HG03060 (cell line): ENCODE measurements at regions not wholly inside any gene's neighbourhood (a gene's known extent, or its start where the extent isn't known, plus 50 kb on each side); places are given as distances from the start of the nearest gene placed in this dataset.

Source experiments
- ATAC-seq: cut with Tn5 transposase; IDR thresholded peaks from one replicate; pipeline ENCODE4 v1.9.1; 2021; ENCODE audit warnings: low read depth, moderate number of reproducible peaks; ENCODE audit not compliant: unreplicated experiment

DNA sequence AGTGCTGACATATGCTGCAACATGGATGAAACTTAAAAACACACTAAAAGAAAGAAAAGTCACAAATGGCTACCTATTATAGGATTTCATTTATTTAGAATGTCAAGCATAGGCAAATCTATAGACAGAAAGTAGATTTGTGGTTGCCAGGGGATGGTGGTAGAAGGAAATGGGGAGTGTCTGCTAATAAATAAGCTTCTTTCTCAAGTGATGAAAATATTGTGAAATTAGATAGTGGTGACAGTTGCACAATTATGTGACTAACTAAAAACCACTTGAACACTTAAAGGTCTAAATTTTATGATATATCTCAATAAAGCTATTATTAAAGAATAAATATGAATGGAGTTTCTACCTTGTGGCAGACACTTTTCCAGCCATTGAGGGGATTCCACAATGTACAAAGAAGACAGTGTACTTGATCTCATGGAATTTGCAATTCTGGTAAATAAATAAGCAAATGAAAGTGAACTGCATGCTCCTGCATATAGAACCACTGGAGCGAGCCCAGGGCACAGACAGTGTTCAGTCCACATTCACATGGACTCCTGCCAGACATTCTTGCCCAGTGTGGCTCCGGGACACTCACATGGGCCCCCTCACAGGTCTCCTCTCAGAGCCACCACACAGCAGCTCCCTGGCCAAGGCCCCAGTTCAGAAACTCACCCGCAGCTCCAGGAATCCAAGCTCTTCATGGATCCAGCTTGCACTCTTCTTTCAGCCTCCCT is 107.1 kb upstream of the ARID2 start:
- no peak for ATAC-seq

DNA sequence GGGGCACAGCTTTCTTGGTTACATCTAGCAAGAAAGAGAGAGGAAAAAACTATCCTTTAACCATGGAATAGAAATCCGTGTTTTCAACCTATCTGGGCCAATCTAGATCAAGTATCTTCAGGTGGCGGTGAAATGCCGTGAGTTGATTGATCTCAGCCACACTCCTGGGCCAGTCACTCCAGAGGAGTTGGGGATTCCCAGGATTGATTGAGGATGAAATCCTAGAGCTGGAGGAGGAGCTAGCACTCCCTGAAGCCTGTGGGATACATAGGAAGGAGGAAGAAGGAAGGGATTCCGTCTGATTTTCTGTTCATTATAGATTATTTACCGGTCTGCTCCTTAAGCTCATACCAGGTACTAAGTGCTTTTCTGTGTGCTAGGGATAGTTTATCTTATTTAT is 106.3 kb upstream of the ARID2 start:
- no peak for ATAC-seq

DNA sequence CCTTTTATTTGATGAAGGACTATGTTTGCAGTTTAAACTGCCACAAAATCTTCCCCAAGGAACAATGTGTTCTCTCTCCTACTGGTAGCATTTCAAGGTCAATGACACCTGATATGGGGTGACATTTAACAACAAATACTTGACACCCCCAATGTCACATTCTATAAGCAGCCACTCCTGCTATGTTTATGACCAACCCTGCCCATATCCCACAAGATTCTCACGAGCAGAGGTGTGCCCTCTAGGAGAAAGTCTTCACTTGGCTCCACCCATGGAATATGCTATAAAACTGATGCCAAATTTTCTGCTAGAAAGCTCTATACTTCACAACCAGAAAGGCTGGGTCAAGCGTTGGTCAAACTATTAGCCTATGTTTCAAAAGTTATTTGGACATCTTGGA is 105.6 kb upstream of the ARID2 start:
- no peak for ATAC-seq

DNA sequence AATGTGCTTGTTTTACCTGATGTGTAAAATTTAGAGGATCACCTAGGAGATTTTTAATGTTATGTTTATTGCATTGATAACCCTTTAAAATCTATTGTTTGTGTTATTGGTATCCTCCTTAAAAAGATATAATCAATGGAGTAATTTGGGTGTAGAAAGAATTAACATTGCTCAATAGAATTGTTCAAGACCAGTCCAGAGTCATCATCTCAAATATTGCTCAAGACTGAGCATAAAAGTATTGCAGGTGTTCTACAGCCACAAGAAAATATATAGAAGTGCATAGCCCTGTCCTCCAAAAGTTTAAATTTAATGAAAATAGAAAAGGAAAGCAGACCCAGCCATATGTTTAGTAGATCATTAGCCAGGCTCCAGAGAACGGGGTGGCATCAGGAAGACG is 102.5 kb upstream of the ARID2 start:
- ATAC-seq = no peak

DNA sequence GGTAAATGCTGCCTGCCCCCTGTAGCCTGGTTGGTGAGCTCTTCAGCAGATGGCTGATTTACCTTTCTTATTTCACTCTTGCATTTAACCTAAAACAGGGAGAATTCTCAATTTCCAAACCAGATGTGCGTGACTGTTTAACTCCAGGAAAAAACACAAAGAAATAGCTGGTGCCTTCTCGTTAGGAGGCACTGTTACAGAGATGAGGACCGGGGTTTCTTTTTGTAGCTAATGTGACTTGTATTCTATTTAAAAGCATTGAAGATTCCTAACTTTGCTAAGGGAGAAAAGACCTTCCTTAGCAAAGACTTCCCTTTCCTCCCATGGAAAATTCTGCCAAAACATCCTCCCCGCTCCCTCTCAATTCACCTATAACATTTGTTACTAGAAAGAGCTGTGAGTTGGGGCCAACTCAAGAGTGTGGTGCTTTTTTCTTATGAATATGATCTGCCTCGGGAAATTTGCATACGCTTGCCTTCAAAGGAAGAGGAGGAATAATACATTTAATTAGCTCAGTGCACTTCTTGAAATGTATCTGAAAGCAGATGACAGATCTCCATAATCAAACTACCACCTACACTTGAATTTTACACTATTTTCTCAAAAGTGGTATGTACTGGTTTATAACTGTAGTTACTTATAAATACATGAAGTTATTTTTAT is 102.0 kb upstream of the ARID2 start:
- ATAC-seq = no peak

DNA sequence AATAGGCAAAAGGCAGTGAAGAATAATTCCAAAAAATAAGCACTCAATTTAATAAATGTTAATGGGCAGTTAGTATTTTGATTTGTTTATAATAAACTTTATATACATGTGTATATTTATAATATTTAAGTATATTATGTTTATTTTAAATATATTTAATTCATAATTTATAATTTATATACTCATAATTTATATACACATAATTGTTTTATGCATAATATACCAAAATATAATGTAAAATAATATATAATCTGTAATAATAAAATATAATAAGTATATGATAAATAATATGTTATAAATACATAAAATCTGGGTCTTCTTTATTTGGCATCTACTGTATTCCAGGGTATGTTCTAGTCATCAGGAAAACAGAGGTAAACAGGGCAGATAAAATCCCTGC is 100.2 kb upstream of the ARID2 start:
- no peak for ATAC-seq

DNA sequence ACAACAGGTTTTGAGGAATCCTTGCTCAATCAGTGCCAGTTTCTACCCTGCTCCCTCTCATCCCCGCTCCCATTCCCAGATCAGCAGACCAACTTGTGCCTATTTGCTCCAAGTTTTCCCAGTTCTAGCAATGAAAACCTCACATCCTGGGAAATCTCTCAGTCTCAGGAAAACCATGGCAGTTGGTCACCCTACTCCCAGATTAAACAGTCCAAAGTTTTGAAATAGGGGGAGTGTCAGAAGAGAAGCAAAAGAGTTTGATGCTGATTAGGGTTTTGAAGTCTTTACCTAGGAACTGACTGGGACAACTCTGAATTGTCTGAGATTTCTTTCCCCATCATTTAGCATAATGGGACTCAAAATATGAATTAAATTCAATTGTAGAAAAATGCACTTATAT is 95.8 kb upstream of the ARID2 start:
- no peak for ATAC-seq

DNA sequence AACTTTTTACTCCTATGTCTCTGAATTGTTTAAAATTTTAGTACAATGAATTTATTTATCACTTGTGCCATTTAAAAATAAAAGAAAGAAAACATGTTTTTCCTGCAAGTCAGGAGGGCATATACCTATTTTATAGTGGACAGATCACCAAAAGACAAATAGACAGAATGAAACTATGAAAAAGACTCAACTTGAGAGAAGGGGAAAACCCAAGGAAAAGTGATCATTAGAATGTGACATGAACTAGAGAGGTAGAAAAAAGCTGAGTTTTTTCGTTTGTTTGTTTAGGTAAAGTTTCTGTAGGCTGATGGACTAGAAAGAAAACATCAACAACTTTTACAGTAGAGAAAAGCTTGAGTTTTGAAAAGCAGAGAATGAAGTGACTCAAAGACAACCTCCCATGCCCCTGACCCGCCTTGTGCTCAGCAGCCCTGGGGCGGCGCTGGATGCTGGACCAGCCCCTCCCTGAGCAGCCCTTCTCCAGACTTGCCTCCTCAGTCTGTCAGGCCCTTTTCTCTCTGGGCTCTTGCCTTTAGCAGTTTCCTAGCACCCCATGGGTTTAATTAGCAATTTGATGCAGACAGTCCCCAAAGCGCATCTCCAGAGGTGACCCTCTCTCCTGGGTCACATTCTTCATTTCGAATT is 95.1 kb upstream of the ARID2 start:
- ATAC-seq = no peak

DNA sequence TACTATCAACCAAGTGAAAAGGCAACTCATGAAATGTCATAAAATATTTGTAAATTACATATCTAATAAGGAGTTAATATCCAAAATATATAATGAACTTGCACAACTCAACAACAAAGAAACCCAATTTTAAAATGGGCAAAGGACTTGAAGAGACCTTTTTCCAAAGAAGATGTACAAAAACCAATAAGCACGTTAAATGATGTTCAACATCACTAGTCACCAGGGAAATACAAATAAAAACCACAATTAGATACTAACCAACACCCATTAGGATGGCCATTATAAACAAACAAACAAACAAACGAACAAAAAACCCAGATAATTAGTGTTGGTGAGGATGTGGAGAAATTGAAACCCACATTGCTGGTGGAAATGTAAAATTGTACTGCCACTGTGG is 92.3 kb upstream of the ARID2 start:
- no peak for ATAC-seq

DNA sequence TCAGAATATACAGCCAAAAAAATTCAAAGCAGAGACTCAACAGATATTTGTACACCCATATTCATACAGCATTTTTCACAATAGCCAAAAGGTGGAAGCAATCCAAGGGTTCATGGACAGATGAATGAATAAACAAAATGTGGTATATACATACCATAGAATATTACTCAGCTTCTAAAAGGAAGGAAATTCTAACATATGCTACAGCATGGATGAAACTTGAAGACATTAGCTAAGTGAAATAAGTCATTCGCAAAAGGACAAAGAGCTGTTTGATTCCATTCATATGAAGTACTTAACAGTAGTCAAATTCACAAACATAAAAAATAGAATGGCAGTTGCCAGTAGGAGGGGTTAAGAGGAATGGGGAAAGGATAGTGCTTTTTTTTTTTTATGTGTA is 91.8 kb upstream of the ARID2 start:
- ATAC-seq = no peak

DNA sequence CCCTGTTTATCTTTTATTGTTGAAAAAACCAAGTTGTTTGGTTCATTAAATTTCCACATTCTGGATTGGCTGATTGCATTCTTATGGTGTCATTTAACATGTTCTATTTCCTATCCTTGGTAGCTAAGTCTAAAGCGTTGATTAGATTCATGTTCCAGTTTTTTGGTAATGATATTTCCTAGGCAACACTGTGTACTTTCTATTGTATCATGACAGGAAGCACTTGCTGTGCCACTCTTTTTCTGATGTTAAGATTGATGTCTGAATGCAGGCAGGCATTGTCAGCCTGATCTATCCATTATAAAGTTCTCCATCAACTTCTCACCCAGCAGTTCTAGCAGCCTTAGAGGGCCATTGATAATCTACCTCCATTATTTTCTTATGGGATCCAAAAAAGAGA is 91.1 kb upstream of the ARID2 start:
- no peak for ATAC-seq

DNA sequence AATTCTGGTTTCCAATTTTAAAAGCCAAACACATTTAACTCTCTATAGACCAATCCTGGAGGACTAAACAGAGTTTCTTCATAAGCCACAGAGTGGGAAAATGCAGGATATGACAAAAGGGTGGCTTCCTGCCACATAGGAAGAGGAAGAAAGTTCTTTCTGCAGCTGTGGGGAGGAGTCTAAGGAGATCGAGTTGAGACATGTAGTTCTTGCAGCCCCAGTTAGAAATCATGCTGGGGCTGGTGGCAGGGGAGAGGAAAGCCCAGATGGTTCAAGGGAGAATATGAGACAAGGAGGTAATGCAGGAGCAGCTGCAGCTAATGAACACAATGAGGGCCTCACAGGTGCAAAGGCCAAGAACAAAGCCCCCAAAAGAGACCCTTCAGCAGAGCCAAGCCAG is 85.0 kb upstream of the ARID2 start:
- no peak for ATAC-seq

DNA sequence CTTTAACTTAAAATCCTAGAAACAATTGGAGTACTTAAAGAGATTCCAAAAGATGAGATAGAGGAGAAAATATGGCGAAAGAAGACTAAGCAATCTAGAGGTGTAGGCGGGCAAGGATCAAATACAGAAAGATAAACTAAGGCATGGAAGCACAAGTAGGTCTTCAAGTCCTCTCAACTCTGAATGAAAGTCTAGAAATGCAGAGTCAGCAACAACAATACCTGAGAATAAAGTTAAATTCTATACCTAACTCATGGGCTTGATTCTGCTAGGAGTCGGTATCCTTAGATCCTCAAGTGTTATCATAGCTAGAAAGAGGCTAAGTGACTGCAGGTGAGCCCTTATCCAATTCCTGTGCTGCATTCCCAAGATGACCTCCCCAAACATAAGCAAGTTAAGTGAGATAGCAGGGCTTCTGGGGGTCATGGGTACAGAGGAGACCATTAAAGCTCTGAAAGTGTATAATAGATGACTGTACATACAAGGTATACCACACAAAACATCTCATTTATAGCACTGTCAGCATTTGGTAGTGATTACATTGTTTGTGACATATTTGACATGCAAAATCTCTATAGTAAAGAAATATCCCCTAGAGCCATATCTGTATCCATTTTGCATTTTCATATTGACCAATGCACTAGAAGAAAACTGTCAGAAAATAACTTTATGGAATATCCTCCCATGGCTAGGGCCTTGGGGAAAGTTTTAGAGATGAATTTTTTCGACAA is 82.5 kb upstream of the ARID2 start:
- ATAC-seq = no peak

DNA sequence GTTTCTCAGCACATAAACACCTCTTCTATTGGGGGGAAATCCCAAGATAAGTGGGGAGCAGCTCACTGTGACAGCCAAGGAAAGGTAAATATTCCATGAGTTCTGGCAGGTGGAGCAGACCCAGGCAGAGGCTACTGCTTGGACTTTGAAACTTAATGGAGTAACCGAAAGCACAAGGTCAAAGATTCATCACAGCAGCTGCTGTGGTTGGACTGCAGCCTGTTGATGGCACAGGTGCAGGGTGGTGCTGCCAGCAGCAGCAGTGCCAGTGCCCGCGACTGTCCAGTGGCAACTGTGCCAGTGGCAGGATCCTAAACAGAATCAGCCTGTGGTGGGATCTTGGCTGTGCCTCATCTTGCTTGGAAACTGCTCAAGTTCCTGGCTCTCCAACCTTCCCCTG is 81.4 kb upstream of the ARID2 start:
- ATAC-seq = no peak

DNA sequence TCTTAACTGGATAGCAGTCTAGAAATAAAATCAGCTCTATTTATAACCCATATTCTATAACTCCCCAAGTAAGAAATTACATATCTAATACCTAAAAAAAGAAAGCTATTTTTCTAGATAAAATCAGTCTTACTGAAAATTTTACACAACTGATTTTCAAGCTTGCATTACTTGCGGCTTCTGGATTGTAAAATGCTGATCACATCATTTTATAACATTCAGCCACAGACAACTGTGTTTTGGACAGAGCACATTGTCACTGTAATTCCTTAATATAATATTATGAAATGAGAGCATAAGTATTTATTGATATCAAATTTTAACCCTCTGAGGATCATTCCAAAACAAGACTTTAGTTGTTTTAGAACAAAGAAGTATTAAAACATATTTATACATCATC is 78.5 kb upstream of the ARID2 start:
- no peak for ATAC-seq

DNA sequence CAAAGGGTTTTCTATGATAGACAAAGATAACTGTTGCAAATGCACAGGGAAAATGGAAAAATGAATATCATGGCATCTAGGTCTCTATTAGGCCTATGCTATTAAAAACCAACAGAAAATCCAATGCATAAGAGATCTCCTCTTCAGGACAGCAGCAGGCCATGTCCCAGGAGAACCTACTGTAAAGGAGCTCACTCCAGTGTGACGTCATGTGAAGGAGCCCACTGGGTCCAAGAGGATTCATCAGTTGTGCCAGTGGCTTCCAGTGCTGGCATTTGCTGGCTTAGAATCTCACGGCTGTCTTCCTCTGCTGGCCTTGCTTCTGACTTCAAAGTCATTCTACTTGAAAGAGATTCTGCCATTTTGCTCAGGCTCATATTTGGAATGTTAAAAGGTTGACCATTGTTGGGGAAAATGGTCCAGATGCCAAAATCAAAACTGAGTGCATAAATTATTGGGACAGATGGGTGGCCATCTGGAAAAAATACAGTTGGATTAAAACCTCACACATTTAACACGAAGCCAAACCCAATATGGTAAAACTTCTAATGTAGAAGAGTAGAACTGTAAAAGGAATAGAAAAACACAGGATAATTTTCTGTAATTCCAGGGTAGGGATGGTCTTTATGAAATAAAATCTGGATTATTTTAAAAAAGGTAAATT is 75.4 kb upstream of the ARID2 start:
- no peak for ATAC-seq

DNA sequence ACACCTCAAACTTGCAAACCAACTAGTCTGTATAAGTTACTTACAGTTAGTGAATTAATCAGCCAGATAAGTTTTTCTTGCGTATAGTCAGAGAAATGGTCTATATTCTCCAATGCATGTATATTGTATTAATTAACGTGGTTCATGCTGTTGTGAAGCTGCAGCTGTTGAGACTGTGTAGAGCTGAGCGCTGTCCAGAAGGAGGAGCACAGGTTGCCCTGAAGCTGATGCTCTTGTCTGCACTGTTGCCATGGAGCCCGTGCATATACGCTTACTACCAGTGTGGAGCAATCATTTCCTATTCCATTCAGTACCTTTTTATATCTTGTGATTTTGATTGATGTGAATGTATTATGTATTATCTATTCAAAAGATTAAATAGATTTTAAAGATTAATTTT is 74.3 kb upstream of the ARID2 start:
- ATAC-seq = no peak

DNA sequence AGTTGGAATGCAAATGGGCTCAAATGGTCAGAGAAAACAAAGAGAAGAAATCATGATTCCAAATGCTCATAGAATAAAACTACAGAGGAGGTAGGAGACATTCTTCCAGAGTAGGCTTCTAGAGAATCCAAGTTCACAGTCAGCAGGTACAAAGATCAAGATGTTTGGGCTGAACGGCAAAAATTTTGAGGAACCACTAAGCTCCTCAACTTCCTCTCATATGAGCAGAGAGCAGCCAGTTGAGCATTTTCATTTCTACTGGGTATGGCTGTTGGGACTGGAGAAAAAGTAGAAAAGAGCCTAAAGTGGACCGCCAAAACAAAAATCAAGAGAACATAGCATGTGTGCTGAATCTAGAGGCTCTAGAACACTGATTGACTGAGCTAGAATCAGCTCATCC is 73.8 kb upstream of the ARID2 start:
- ATAC-seq = no peak

DNA sequence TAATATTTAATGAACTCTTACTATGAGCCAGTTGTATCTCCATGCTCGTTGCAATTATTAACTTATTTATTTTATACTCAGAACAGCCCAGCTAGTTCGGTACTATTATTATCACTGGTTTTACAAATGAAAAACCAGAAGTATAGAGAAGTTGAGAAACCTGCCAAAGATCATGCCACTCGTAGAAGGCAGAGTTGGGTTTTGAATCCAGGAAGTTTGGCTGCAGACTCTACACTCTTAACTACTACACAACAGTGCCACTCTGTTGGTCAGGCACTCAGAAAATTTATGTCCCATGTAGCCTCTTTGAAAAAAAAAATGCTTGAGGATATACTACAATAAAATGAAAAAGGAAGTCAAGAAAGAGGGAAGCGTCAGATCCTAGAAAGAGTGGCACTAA is 71.5 kb upstream of the ARID2 start:
- ATAC-seq = no peak

DNA sequence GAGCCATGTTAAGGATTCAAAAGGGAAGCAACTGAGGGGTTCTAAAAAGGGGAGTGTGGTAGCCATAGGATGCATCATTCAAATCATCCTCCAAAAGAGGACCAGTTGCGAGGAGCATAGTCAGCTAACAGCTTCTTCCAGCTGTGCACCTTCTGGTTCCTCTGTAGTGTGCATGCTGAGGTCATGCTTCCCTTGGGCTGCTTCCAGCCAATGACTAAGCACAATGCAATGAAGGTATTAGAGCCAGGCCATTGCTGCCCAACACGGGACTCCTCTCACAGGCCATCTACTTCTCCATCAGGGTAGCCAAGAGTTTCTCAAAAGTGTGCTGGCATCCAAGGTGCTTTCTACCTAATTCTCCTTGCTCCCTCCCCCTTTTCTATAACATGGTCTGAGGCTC is 69.2 kb upstream of the ARID2 start:
- ATAC-seq = no peak

DNA sequence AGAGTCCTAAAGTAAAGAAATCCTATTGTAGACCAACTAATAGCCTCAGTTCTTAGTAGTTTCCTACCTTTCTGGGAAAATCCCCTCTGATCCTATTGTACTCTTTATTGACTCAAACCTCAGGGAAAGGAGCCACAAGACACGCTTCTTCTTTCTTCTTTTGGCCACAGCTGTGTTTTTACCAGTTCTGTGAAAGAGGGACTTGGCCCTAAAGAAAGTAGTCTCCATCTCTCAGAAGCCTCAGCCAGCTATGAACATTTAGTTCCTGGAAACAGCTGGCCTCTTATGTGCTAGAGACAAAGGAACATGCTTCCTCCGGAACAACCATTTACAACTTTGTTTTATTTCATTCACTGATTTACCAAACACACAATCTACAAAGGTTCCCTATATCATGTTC is 66.1 kb upstream of the ARID2 start:
- ATAC-seq = no peak
